CD4-positive, alpha-beta T cell (primary cell): ENCODE measurements at regions not wholly inside any gene's neighbourhood (a gene's known extent, or its start where the extent isn't known, plus 50 kb on each side); places are given as distances from the start of the nearest gene placed in this dataset.

ENCODE experiments used
- ATAC-seq: fragments of 200-7000 bp; cut with Tn5 transposase; one replicate; pipeline ENCODE4 v1.10.0; 2022; ENCODE audit warnings: mild to moderate bottlenecking; ENCODE audit not compliant: poor library complexity
- CTCF ChIA-PET: fragments of 350-600 bp; sonication (Branson Sonifier 250); formaldehyde crosslinking; loops from one replicate; lab custom pipeline; 2021; ENCODE audit warnings: antibody characterized with exemption, inconsistent platforms; lab: Charles Lee
- POLR2A ChIA-PET: fragments of 350-600 bp; sonication (Branson Sonifier 250); formaldehyde crosslinking; loops from one replicate; lab custom pipeline; 2021; ENCODE audit warnings: antibody characterized with exemption, inconsistent platforms; lab: Charles Lee
- DNase-seq, 14 experiments: peaks; one replicate each; pipeline ENCODE4 v3.0.0-alpha.2; 2013 to 2020; ENCODE audit warnings: mixed read lengths in 2 of 14
- H3K27ac ChIP-seq, 2 donors: one replicate each; pipeline versions ENCODE4 v1.5.1 to v1.7.0; 2013; ENCODE audit warnings: low read length in 2 of 2, low read depth in 1 of 2, mild to moderate bottlenecking in 1 of 2
- H3K27me3 ChIP-seq, 2 experiments: 1 replicate in 1 of 2; 2 replicates in 1 of 2; pipeline versions ENCODE4 v1.6.1 to v1.7.0; 2013; ENCODE audit warnings: low read length in 2 of 2, control low read depth in 1 of 2, mild to moderate bottlenecking in 1 of 2, moderate library complexity in 1 of 2; ENCODE audit not compliant: insufficient read depth in 2 of 2, control insufficient read depth in 1 of 2
- H3K36me3 ChIP-seq: one replicate; pipeline ENCODE4 v1.6.1; 2013; ENCODE audit warnings: low read length, control low read depth; ENCODE audit not compliant: insufficient read depth
- H3K4me1 ChIP-seq: one replicate; pipeline ENCODE4 v1.6.1; 2013; ENCODE audit warnings: low read length, control low read depth; ENCODE audit not compliant: insufficient read depth
- H3K4me3 ChIP-seq: one replicate; pipeline ENCODE4 v1.5.1; 2013; ENCODE audit warnings: mild to moderate bottlenecking, low read length, moderate library complexity
- H3K9me3 ChIP-seq, 2 experiments: 1 replicate in 1 of 2; 2 replicates in 1 of 2; pipeline versions ENCODE4 v1.6.1 to v1.7.0; 2013; ENCODE audit warnings: low read length in 2 of 2, mild to moderate bottlenecking in 2 of 2, control low read depth in 1 of 2, moderate library complexity in 1 of 2; ENCODE audit not compliant: control insufficient read depth in 1 of 2, insufficient read depth in 1 of 2
- H3K27ac Mint-ChIP-seq: one replicate; pipeline ENCODE4 v1.8.0; 2020; ENCODE audit warnings: mixed read lengths
- H3K27me3 Mint-ChIP-seq: one replicate; pipeline ENCODE4 v1.8.0; 2021; ENCODE audit warnings: mixed read lengths
- H3K36me3 Mint-ChIP-seq: one replicate; pipeline ENCODE4 v1.8.0; 2021; ENCODE audit warnings: low read depth, mixed read lengths
- H3K4me1 Mint-ChIP-seq: one replicate; pipeline ENCODE4 v1.8.0; 2021; ENCODE audit warnings: low read depth, mixed read lengths
- H3K4me3 Mint-ChIP-seq: one replicate; pipeline ENCODE4 v1.8.0; 2020; ENCODE audit warnings: mild to moderate bottlenecking, mixed read lengths
- H3K9me3 Mint-ChIP-seq: one replicate; pipeline ENCODE4 v1.8.0; 2020; ENCODE audit warnings: mixed read lengths
- CTCF ChIP-seq: fragments of 200-600 bp; IDR thresholded peaks from one replicate; pipeline ENCODE4 v1.8.0; 2022; ENCODE audit warnings: antibody characterized with exemption, mild to moderate bottlenecking
- intact Hi-C, 2 experiments: fragments of 100-400 bp; cut with DNase I in 1 of 2; cut with micrococcal nuclease in 1 of 2; formaldehyde crosslinking; loops; one replicate each; pipeline versions ENCODE4 v1.15.1 to v1.9.0; 2023 to 2025; cut with DNase I, micrococcal nuclease

GRCh38 chr10:129380279-129380678, 86.8 kb upstream of the MGMT start:
- H3K9me3 Mint-ChIP-seq: no peaks in the 10 kb centered on the region
- no peak for TF ChIP-seq CTCF
- Histone ChIP-seq H3K36me3 (no peaks in the 10 kb centered on the region), H3K27me3 (no peaks in the 10 kb centered on the region), H3K27ac (no peak overlapping the region), H3K4me3 (no peak overlapping the region), H3K9me3 (no peaks in the 10 kb centered on the region), H3K4me1 (no peaks in the 10 kb centered on the region)
- H3K4me1 Mint-ChIP-seq: no peaks in the 10 kb centered on the region
- H3K4me3 Mint-ChIP-seq: no peak overlapping the region
- H3K27ac Mint-ChIP-seq: no peak overlapping the region
- POLR2A ChIA-PET: no interaction called here
- no peak for ATAC-seq
- H3K36me3 Mint-ChIP-seq: no peaks in the 10 kb centered on the region
- DNase-seq: no peak
- peaks cover 5% of the 10 kb centered on the region for H3K27me3 Mint-ChIP-seq
- intact Hi-C loops: no loop called here
- CTCF ChIA-PET: no interaction called here

GRCh38 chr10:129381741-129382140, 85.3 kb upstream of the MGMT start:
- no peaks in the 10 kb centered on the region for H3K9me3 Mint-ChIP-seq
- no peaks in the 10 kb centered on the region for H3K36me3 ChIP-seq
- intact Hi-C loops: no loop called here
- ChIA-PET CTCF (no interaction called here), POLR2A (no interaction called here)
- ATAC-seq (no peak), DNase-seq (no peak)
- no peak overlapping the region for H3K4me3 ChIP-seq
- H3K4me1 ChIP-seq: no peaks in the 10 kb centered on the region
- no peak overlapping the region for H3K27ac ChIP-seq
- no peaks in the 10 kb centered on the region for H3K9me3 ChIP-seq
- H3K27me3 Mint-ChIP-seq: peaks cover 5% of the 10 kb centered on the region
- no peaks in the 10 kb centered on the region for H3K27me3 ChIP-seq
- H3K4me1 Mint-ChIP-seq: no peaks in the 10 kb centered on the region
- H3K36me3 Mint-ChIP-seq: no peaks in the 10 kb centered on the region
- no peak overlapping the region for H3K4me3 Mint-ChIP-seq
- TF ChIP-seq CTCF: no peak
- no peak overlapping the region for H3K27ac Mint-ChIP-seq

GRCh38 chr10:129382401-129382800, 84.6 kb upstream of the MGMT start:
- no peaks in the 10 kb centered on the region for H3K9me3 Mint-ChIP-seq
- no peaks in the 10 kb centered on the region for H3K4me1 Mint-ChIP-seq
- H3K36me3 Mint-ChIP-seq: no peaks in the 10 kb centered on the region
- H3K27me3 ChIP-seq: no peaks in the 10 kb centered on the region
- no peak overlapping the region for H3K4me3 Mint-ChIP-seq
- no peaks in the 10 kb centered on the region for H3K36me3 ChIP-seq
- no peak for TF ChIP-seq CTCF
- peaks cover 5% of the 10 kb centered on the region for H3K27me3 Mint-ChIP-seq
- intact Hi-C loops: no loop called here
- ChIA-PET POLR2A (no interaction called here), CTCF (no interaction called here)
- no peaks in the 10 kb centered on the region for H3K9me3 ChIP-seq
- no peak for ATAC-seq
- no peak overlapping the region for H3K4me3 ChIP-seq
- DNase-seq: no peak
- no peak overlapping the region for H3K27ac ChIP-seq
- no peak overlapping the region for H3K27ac Mint-ChIP-seq
- H3K4me1 ChIP-seq: no peaks in the 10 kb centered on the region
